ENCODE measurements at regions not wholly inside any gene's neighbourhood (a gene's known extent, or its start where the extent isn't known, plus 50 kb on each side); places are given as distances from the start of the nearest gene placed in this dataset.

GRCh38 chr21:39124681-39125251 is 58.5 kb downstream of the PSMG1 start:
- whole genome bisulfite sequencing, 2 donors, result 68 to 75% methylated on average over 7 of the region's 7 CpGs
- no peak for TF ChIP-seq POLR2A (IDR thresholded peaks at IDR 0.05)
- no peak for TF ChIP-seq CTCF (IDR thresholded peaks at IDR 0.05)
- no peak overlapping the region for H3K4me3 ChIP-seq
- H3K9me3 ChIP-seq, result no peaks in the 10 kb centered on the region
- H3K36me3 ChIP-seq (ENCODE audit: low read depth, missing control alignments), result no peaks in the 10 kb centered on the region
- H3K4me1 ChIP-seq, result no peaks in the 10 kb centered on the region
- intact Hi-C loops (cut with DNase I; ENCODE audit: low total_unique reads), result no loop called here
- H3K27ac ChIP-seq, result no peak overlapping the region
- H3K27me3 ChIP-seq, result no peaks in the 10 kb centered on the region
- no peak for DNase-seq

GRCh38 chr21:39123375-39123774 is 59.9 kb downstream of the PSMG1 start:
- DNase-seq, result no peak
- H3K4me1 ChIP-seq, result no peaks in the 10 kb centered on the region
- intact Hi-C loops (cut with DNase I; ENCODE audit: low total_unique reads), result no loop called here

GRCh38 chr21:39121600-39122355 is 61.5 kb downstream of the PSMG1 start:
- Histone ChIP-seq H3K27ac (no peak overlapping the region), H3K4me3 (no peak overlapping the region), H3K27me3 (no peaks in the 10 kb centered on the region), H3K36me3 (ENCODE audit: low read depth, missing control alignments) (no peaks in the 10 kb centered on the region), H3K9me3 (no peaks in the 10 kb centered on the region), H3K4me1 (no peaks in the 10 kb centered on the region)
- WGBS, 2 donors, result 85 to 97% methylated on average over 6 to 7 of the region's 7 CpGs
- intact Hi-C loops (cut with DNase I; ENCODE audit: low total_unique reads), result no loop called here
- TF ChIP-seq POLR2A (IDR thresholded peaks at IDR 0.05) (no peak), CTCF (IDR thresholded peaks at IDR 0.05) (no peak)
- no peak for DNase-seq

More at GRCh38 chr21:39123375-39123774, 59.9 kb downstream of the PSMG1 start:
- H3K27me3 ChIP-seq, result no peaks in the 10 kb centered on the region
- H3K9me3 ChIP-seq, result no peaks in the 10 kb centered on the region
- no peaks in the 10 kb centered on the region for H3K36me3 ChIP-seq (ENCODE audit: low read depth, missing control alignments)
- no peak for TF ChIP-seq POLR2A (IDR thresholded peaks at IDR 0.05)
- H3K27ac ChIP-seq, result no peak overlapping the region
- H3K4me3 ChIP-seq, result no peak overlapping the region

- Histone ChIP-seq H3K36me3 (ENCODE audit: low read depth, missing control alignments) (no peaks in the 10 kb centered on the region), H3K27me3 (no peaks in the 10 kb centered on the region), H3K27ac (no peak overlapping the region), H3K4me3 (no peak overlapping the region), H3K4me1 (no peaks in the 10 kb centered on the region), H3K9me3 (no peaks in the 10 kb centered on the region)
- TF ChIP-seq POLR2A (IDR thresholded peaks at IDR 0.05), result no peak
- TF ChIP-seq CTCF (IDR thresholded peaks at IDR 0.05), result no peak
- no peak for DNase-seq
- WGBS, 2 donors, result 76 to 80% methylated on average over 7 to 10 of the region's 10 CpGs
- intact Hi-C loops (cut with DNase I; ENCODE audit: low total_unique reads), result no loop called here
Measured at GRCh38 chr21:39120876-39121599, 62.2 kb downstream of the PSMG1 start.

GRCh38 chr21:39119891-39120290 is 63.4 kb downstream of the PSMG1 start:
- DNase-seq, result no peak
- Histone ChIP-seq H3K36me3 (ENCODE audit: low read depth, missing control alignments) (no peaks in the 10 kb centered on the region), H3K4me1 (no peaks in the 10 kb centered on the region), H3K9me3 (no peaks in the 10 kb centered on the region), H3K4me3 (no peak overlapping the region), H3K27ac (no peak overlapping the region), H3K27me3 (no peaks in the 10 kb centered on the region)
- no peak for TF ChIP-seq CTCF (IDR thresholded peaks at IDR 0.05)
- 93 to 97% methylated on average over 6 of the region's 6 CpGs for WGBS, 2 donors
- intact Hi-C loops (cut with DNase I; ENCODE audit: low total_unique reads), result no loop called here
